SKM-1 treated with dmso at 0.1 percent for 144 hours (cell line): ENCODE measurements at regions not wholly inside any gene's neighbourhood (a gene's known extent, or its start where the extent isn't known, plus 50 kb on each side); places are given as distances from the start of the nearest gene placed in this dataset.

Experiments used
- DNase-seq: peaks from one replicate; lab custom pipeline; 2025; ENCODE audit not compliant: unreplicated experiment; lab: John Stamatoyannopoulos, UW

- no peak for DNase-seq
Observed at GRCh38 chr5:124839371-124839998, 93.0 kb upstream of the ZNF608 start.

- DNase-seq, result peak; percentile 47
Observed at GRCh38 chr5:124841829-124842712, 95.6 kb upstream of the ZNF608 start.

GRCh38 chr5:124842725-124843595 lies 96.5 kb upstream of the ZNF608 start:
- DNase-seq, result no peak

- peak; percentile 43 for DNase-seq
Observed at GRCh38 chr5:124843596-124843899, 97.1 kb upstream of the ZNF608 start.

DNA sequence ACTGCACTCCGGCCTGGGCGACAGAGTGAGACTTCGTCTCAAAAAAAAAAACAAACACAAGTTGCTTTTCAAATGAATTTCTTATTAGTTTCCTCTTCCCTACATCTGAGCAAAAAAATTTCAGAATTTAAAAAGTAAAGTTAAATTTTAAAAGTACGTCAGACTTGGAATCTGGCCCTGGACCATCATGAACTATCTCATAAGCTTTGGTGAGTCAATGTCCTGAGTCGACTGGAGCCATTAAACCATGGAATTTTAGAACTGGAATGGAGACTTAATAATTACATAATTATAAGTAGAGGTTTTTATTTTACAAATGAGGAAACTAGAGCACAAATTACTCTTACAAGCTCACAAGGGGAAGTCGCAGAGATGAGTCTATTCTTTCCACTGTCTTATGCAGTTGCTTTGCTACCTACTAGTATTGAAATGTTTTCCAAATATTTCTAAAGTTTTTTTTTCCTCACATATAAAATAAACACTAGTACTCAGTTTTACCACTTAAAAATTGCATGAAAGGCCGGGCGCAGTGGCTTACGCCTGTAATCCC lies 98.0 kb upstream of the ZNF608 start:
- no peak for DNase-seq

GRCh38 chr5:124847907-124848306 lies 101.5 kb upstream of the ZNF608 start:
- DNase-seq, result no peak

- DNase-seq, result no peak
Observed at GRCh38 chr5:124849774-124850173, 103.3 kb upstream of the ZNF608 start.

GRCh38 chr5:124856726-124857125 lies 110.3 kb upstream of the ZNF608 start:
- no peak for DNase-seq

DNA sequence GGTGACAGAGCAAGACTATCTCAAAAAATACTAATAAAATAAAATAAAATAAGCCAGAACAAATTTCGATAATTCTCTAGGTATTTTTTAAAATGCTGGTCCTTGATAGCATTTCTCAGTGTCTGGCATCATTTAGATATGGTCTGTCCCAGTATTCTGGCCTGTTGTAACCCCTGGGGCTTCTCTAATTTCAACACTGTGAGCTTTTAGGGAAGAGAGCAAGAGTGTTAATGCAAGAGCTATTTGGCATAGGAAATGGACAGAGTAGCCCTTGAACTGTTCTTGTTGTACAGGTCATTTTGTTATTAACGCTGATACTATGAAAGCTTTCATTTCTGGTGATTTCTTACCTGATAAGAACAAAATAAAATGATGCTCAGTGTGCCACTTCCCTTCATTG lies 112.2 kb upstream of the ZNF608 start:
- peak; percentile 28 for DNase-seq

GRCh38 chr5:124859027-124859426 lies 112.6 kb upstream of the ZNF608 start:
- DNase-seq, result no peak

- no peak for DNase-seq
Observed at GRCh38 chr5:124859556-124860290, 113.3 kb upstream of the ZNF608 start.

GRCh38 chr5:124860291-124860655 lies 113.8 kb upstream of the ZNF608 start:
- DNase-seq, result no peak

- no peak for DNase-seq
Observed at GRCh38 chr5:124865066-124865465, 118.6 kb upstream of the ZNF608 start.

DNA sequence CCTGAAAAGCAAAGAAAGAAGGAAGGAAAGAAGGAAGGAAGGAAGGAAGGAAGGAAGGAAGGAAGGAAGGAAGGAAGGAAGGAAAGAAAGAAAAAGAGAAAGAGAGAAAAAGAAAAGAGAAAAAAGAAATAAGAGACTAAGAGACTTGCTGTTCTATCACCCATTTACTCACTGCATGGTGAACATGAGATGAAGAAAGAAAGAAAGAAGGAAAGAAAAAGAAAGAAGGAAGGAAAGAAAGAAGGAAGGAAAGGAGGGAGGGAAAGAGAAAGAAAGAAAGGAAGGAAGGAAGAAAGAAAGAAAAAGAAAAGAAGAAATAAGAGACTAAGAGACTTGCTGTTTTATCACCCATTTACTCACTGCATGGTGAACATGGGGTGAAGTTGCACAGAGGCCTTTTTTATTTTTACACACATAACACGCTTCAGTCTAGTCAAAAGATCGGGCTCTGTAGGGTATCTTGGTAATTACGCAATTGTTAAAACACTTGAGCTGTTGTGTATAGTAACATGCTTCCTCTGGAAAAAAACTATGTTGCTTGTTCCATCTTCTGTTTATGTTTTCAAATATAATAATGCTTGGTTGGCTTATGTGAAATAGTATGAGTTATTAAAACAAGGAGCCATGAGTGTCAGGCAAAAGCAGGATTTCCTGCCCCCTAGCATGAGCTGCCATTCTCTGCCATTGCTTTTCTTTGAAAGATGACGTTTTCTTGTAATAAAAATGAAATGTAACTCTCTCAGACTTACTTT lies 119.3 kb upstream of the ZNF608 start:
- no peak for DNase-seq

- DNase-seq, result no peak
Observed at GRCh38 chr5:124866355-124867136, 120.1 kb upstream of the ZNF608 start.

DNA sequence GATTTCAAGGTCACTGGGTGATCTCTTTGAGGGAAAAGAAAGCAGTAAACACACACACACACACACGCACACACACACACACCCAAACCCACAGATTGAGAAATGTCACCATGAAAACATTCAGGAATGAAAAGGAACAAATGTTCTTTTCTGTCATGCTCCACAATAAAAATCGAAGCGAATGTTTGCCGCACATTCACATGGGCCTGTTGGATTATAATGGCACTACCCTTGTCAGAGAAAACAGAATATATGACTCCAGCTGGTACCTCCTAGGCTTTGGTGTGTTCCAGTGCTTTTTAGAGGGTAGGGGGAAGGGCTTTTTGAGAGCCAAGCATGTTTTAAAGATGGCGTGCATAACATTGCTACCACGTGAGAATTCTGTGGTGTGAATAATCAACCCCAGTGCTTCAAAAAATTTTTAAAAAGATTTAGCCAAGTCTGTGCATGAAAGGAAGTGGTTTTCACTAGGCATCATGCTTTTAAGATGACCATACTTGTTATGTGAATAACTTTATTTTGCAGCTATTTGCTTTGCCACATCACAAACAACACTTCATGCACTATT lies 120.8 kb upstream of the ZNF608 start:
- DNase-seq, result no peak

DNA sequence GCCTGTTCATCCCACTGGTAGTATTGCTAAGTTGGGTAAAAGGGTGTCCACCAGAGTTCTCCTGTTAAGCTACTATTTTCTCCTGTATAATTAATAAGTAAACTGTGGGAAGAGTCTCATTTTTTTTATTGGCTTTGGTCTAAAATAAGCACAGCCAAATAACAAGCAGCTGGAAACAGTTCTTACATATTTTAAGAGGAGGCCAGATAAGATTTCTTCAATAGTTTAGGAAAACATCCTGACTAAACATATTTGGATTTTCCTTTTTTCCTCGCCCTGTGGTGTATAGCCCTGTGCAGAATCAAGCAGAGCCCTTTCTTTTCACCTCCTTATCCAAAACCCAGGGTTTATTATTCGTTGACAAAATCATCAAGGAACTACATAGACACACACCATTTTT lies 122.2 kb upstream of the ZNF608 start:
- no peak for DNase-seq

DNA sequence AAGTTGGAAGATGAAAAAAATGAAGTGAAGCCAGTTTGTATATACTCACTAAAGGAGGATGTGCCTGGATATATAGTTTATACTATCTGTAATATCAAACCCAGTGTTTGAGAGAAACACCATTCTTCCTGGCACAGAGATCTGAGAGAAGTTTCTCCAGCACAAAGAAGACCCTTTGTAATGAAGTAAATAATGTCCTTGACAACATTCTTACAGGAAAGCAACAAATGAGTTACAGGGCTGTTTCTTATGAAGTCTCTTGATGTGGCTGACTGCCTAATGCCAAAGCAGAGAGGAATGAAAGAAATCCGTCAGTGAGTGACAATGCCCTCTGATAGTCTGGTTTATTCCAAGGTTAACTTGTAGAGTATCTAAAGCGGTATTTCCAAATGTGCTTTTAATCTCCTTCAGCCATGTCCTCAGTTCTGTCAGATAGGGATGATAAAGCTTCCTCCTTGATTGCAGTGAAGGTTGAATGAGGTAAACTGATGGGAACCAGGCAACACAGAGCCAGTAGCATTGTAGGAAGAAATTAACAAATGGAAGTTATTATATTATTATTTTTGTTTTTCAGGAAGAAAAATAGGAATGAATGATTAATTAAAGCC lies 123.1 kb upstream of the ZNF608 start:
- DNase-seq, result no peak

DNA sequence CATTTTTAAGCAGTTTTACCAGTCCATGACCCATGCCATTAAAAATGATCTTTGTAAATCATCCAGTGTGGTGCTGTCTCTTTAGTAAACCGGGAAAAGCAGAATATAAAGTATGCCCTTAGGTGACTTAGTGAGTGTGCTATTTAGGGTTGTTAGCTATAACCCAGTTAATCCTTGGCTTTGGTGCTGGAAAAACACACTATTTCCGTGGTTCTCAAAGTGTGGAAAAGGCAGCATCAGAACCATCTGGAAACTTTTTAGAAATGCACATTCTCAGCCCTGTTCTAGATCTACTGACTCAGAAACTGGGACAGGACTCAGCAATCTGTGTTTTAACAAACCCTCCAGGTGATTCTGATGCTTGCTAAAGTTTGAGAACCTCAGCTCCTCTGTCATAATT lies 123.6 kb upstream of the ZNF608 start:
- DNase-seq, result no peak
